Transverse colon (tissue), 4 donors: ENCODE measurements at regions not wholly inside any gene's neighbourhood (a gene's known extent, or its start where the extent isn't known, plus 50 kb on each side); places are given as distances from the start of the nearest gene placed in this dataset.

ENCODE experiments used
- DNase-seq: peaks from one replicate; pipeline ENCODE4 v3.0.0-alpha.2; 2019
- H3K27ac ChIP-seq, 4 donors: fragments of 200-600 bp; sonication (generic); 2 replicates each; pipeline ENCODE4 v1.5.1; 2016 to 2018; ENCODE audit warnings: inconsistent platforms in 4 of 4
- H3K27me3 ChIP-seq: fragments of 200-600 bp; sonication (generic); 2 replicates; pipeline ENCODE4 v1.5.1; 2017; ENCODE audit warnings: inconsistent platforms
- H3K36me3 ChIP-seq, 4 donors: fragments of 200-600 bp; sonication (generic); 2 replicates each; pipeline ENCODE4 v1.5.1; 2017 to 2019; ENCODE audit warnings: inconsistent platforms in 4 of 4
- H3K4me1 ChIP-seq, 4 donors: fragments of 200-600 bp; sonication (generic); 2 replicates each; pipeline ENCODE4 v1.5.1; 2017 to 2020; ENCODE audit warnings: inconsistent platforms in 4 of 4
- H3K4me3 ChIP-seq, 4 donors: fragments of 200-600 bp; sonication (generic); 1 replicate in 1 of 4; 2 replicates in 3 of 4; pipeline versions ENCODE4 v1.5.1 to v1.6.1; 2017 to 2019; ENCODE audit warnings: inconsistent platforms in 4 of 4
- H3K9me3 ChIP-seq, 2 donors: fragments of 200-600 bp; sonication (generic); 2 replicates each; pipeline ENCODE4 v1.5.1; 2017 to 2019; ENCODE audit warnings: inconsistent platforms in 2 of 2
- CTCF ChIP-seq, 5 experiments: fragments of 200-600 bp in 3 of 5; fragments of 450-650 bp in 2 of 5; sonication (generic) in 3 of 5; IDR thresholded peaks; 1 replicate in 2 of 5; 2 replicates in 3 of 5; pipeline ENCODE4 v1.5.1; 2016 to 2017; ENCODE audit warnings: antibody characterized with exemption in 5 of 5, inconsistent platforms in 3 of 5, mild to moderate bottlenecking in 2 of 5, moderate library complexity in 1 of 5
- EP300 ChIP-seq: sonication (generic); formaldehyde crosslinking; IDR thresholded peaks from one replicate; pipeline ENCODE4 v1.6.1; 2017; ENCODE audit warnings: antibody characterized with exemption, low read depth
- POLR2A ChIP-seq: fragments of 450-650 bp; IDR thresholded peaks from one replicate; pipeline ENCODE4 v1.6.1; 2016; ENCODE audit warnings: antibody characterized with exemption, mild to moderate bottlenecking, moderate library complexity
- POLR2AphosphoS5 ChIP-seq, 3 donors: sonication (generic); formaldehyde crosslinking; IDR thresholded peaks; one replicate each; pipeline ENCODE4 v1.6.1; 2016; ENCODE audit warnings: antibody characterized with exemption in 3 of 3
- WGBS, 2 donors: methylation state at CpG; one replicate each; pipeline ENCODE4 v1.1.5; 2018; ENCODE audit warnings: low coverage in 1 of 2; 5-methylcytosine and 5-hydroxymethylcytosine counted together
- in situ Hi-C, 4 donors: fragments of 200-750 bp; cut with MboI; loops; one replicate each; pipeline versions ENCODE4 v1.15.0 to v1.15.1; 2017; ENCODE audit warnings: low sequenced_read_pairs in 3 of 4, low pct_ligation_motif_present in 1 of 4, low pct_unique_long_range_greater_than_20kb in 1 of 4
- intact Hi-C: fragments of 100-400 bp; cut with DNase I; formaldehyde crosslinking; loops from one replicate; pipeline ENCODE4 v1.15.1; 2023; ENCODE audit warnings: low total_unique reads

DNA sequence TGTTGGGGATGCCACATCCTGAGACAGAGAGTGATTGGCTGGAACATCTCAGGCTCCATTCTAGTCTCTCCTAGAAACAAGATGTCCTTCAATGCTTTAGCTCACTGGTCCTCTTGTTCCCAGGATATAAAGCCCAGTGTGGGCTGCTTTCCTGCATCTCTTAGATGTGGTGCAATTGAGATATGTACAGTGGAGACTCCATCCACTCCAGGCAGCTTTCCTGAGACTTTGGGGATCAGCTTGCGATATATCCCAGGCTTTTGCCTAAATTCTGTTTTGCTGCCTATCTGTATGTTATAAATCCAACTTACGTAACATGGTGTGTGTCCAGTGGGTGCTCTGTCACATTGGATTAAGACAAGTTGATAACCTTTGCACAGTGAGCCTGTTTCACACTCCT is 264.9 kb downstream of the SUCLG1 start:
- WGBS, 2 donors = 91 to 100% methylated on average over 1 to 2 of the region's 2 CpGs
- intact Hi-C loops (no loop called here), in situ Hi-C loops (no loop called here)

GRCh38 chr2:84187258-84187657 is 271.8 kb downstream of the SUCLG1 start:
- no peak overlapping the region for H3K4me3 ChIP-seq
- H3K27ac ChIP-seq = no peak overlapping the region
- H3K9me3 ChIP-seq = no peaks in the 10 kb centered on the region
- no peaks in the 10 kb centered on the region for H3K36me3 ChIP-seq
- intact Hi-C loops (no loop called here), in situ Hi-C loops (no loop called here)
- whole genome bisulfite sequencing, 2 donors = 68 to 71% methylated on average over 3 of the region's 3 CpGs
- no peaks in the 10 kb centered on the region for H3K4me1 ChIP-seq
- H3K27me3 ChIP-seq = no peaks in the 10 kb centered on the region
- no peak for DNase-seq
- TF ChIP-seq EP300 (no peak), CTCF (IDR thresholded peaks at IDR 0.05) (no peak), POLR2A (no peak), POLR2AphosphoS5 (IDR thresholded peaks at IDR 0.05) (no peak)

More for the DNA sequence above, 264.9 kb downstream of the SUCLG1 start:
- TF ChIP-seq EP300 = no peak
- no peak for TF ChIP-seq POLR2A
- TF ChIP-seq CTCF (IDR thresholded peaks at IDR 0.05) = no peak
- TF ChIP-seq POLR2AphosphoS5 (IDR thresholded peaks at IDR 0.05) = no peak
- Histone ChIP-seq H3K9me3 (no peaks in the 10 kb centered on the region), H3K4me1 (no peaks in the 10 kb centered on the region), H3K27ac (no peak overlapping the region), H3K27me3 (no peaks in the 10 kb centered on the region), H3K4me3 (no peak overlapping the region), H3K36me3 (no peaks in the 10 kb centered on the region)
- no peak for DNase-seq

GRCh38 chr2:84181927-84182326 is 277.2 kb downstream of the SUCLG1 start:
- Histone ChIP-seq H3K27ac (no peak overlapping the region), H3K27me3 (no peaks in the 10 kb centered on the region), H3K9me3 (no peaks in the 10 kb centered on the region), H3K4me1 (no peaks in the 10 kb centered on the region), H3K36me3 (no peaks in the 10 kb centered on the region), H3K4me3 (no peak overlapping the region)
- no peak for TF ChIP-seq POLR2AphosphoS5 (IDR thresholded peaks at IDR 0.05)
- no peak for TF ChIP-seq EP300
- TF ChIP-seq POLR2A = no peak
- TF ChIP-seq CTCF (IDR thresholded peaks at IDR 0.05) = no peak
- WGBS, 2 donors = 47 to 57% methylated on average over 2 of the region's 2 CpGs
- in situ Hi-C loops (no loop called here), intact Hi-C loops (no loop called here)
- DNase-seq = no peak

DNA sequence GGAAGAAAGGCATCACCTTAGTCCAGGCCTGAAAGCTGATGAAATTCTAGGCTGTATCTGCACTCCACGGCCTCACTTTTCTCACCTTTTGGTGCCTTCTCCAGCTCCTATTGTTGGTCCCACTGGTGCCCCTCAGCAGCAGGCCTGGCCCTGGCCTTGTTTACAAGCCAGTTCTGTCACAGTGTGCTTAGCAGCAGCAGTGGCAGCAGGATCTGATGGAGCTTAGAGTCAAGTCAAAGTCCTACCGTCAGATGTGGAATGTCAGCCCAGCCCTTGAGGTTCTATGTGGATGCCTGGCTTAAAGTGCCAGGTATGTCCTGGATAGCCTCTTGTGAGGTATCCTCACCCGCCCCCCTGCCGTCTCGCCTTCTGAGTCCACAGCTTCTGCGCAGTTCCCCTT is 281.3 kb downstream of the SUCLG1 start:
- TF ChIP-seq POLR2A (no peak), POLR2AphosphoS5 (IDR thresholded peaks at IDR 0.05) (no peak), EP300 (no peak), CTCF (IDR thresholded peaks at IDR 0.05) (no peak)
- no peak overlapping the region for H3K27ac ChIP-seq
- H3K4me1 ChIP-seq = no peaks in the 10 kb centered on the region
- no peaks in the 10 kb centered on the region for H3K9me3 ChIP-seq
- no peaks in the 10 kb centered on the region for H3K36me3 ChIP-seq
- H3K27me3 ChIP-seq = no peaks in the 10 kb centered on the region
- DNase-seq = no peak
- 79 to 100% methylated on average over 5 to 6 of the region's 6 CpGs for WGBS, 2 donors
- in situ Hi-C loops = no loop called here
- no peak overlapping the region for H3K4me3 ChIP-seq
- intact Hi-C loops = no loop called here
